B cell (primary cell): ENCODE measurements at regions not wholly inside any gene's neighbourhood (a gene's known extent, or its start where the extent isn't known, plus 50 kb on each side); places are given as distances from the start of the nearest gene placed in this dataset.

Source experiments
- CTCF ChIP-seq: fragments of 200-600 bp; IDR thresholded peaks from one replicate; pipeline ENCODE4 v1.8.0; 2022; ENCODE audit warnings: antibody characterized with exemption, mild to moderate bottlenecking
- EZH2 ChIP-seq: IDR thresholded peaks from 2 replicates; pipeline ENCODE4 v1.6.1; 2012; ENCODE audit warnings: borderline replicate concordance, low read depth, mild to moderate bottlenecking, moderate library complexity, low read length; ENCODE audit not compliant: insufficient read depth, poor library complexity, severe bottlenecking

GRCh38 chr12:102569803-102570202 is 89.4 kb upstream of the IGF1 start:
- no peak for TF ChIP-seq CTCF
- TF ChIP-seq EZH2, result no peak
